Neural crest cell (in vitro differentiated cells): ENCODE measurements at regions not wholly inside any gene's neighbourhood (a gene's known extent, or its start where the extent isn't known, plus 50 kb on each side); places are given as distances from the start of the nearest gene placed in this dataset.

Source experiments
- DNase-seq: peaks from one replicate; pipeline ENCODE4 v3.0.0; 2021; ENCODE audit warnings: low read depth, mixed read lengths, low spot score
- H3K27ac Mint-ChIP-seq: one replicate; pipeline ENCODE4 v1.8.0; 2021; ENCODE audit warnings: mild to moderate bottlenecking, mixed read lengths; ENCODE audit not compliant: unreplicated experiment
- H3K27me3 Mint-ChIP-seq: 2 replicates; pipeline ENCODE4 v1.8.0; 2021; ENCODE audit warnings: low read depth, mild to moderate bottlenecking, mixed read lengths
- H3K36me3 Mint-ChIP-seq: 2 replicates; pipeline ENCODE4 v1.8.0; 2021; ENCODE audit warnings: low read depth, mild to moderate bottlenecking, mixed read lengths
- H3K4me1 Mint-ChIP-seq: 2 replicates; pipeline ENCODE4 v1.8.0; 2021; ENCODE audit warnings: mixed read lengths
- H3K4me3 Mint-ChIP-seq: one replicate; pipeline ENCODE4 v1.8.0; 2021; ENCODE audit warnings: mild to moderate bottlenecking, mixed read lengths
- H3K9me3 Mint-ChIP-seq: 2 replicates; pipeline ENCODE4 v1.8.0; 2021; ENCODE audit warnings: mixed read lengths
- CTCF ChIP-seq: fragments of 200-600 bp; sonication (generic); conservative IDR thresholded peaks from 2 replicates; pipeline ENCODE4 v1.5.0; 2021; ENCODE audit warnings: antibody characterized with exemption, mild to moderate bottlenecking

- peaks cover 14% of the 10 kb centered on the region for H3K4me1 Mint-ChIP-seq
- peaks cover 10% of the 10 kb centered on the region for H3K36me3 Mint-ChIP-seq
- no peaks in the 10 kb centered on the region for H3K27me3 Mint-ChIP-seq
Measured at GRCh38 chr2:145155196-145155595, 635.3 kb upstream of the ZEB2 start.

GRCh38 chr2:145154731-145155130, 634.8 kb upstream of the ZEB2 start:
- no peak for TF ChIP-seq CTCF
- Mint-ChIP-seq H3K4me1 (peaks cover 11% of the 10 kb centered on the region), H3K4me3 (no peak overlapping the region), H3K27me3 (no peaks in the 10 kb centered on the region), H3K36me3 (peaks cover 10% of the 10 kb centered on the region), H3K9me3 (peaks cover 11% of the 10 kb centered on the region), H3K27ac (no peak overlapping the region)
- DNase-seq = no peak

More at GRCh38 chr2:145155196-145155595, 635.3 kb upstream of the ZEB2 start:
- H3K4me3 Mint-ChIP-seq = no peak overlapping the region
- H3K9me3 Mint-ChIP-seq = peaks cover 11% of the 10 kb centered on the region
- no peak for TF ChIP-seq CTCF
- no peak for DNase-seq
- H3K27ac Mint-ChIP-seq = no peak overlapping the region

GRCh38 chr2:145146691-145147090, 626.8 kb upstream of the ZEB2 start:
- no peak for TF ChIP-seq CTCF
- Mint-ChIP-seq H3K4me1 (no peaks in the 10 kb centered on the region), H3K27ac (no peak overlapping the region), H3K36me3 (peaks cover 8% of the 10 kb centered on the region), H3K4me3 (no peak overlapping the region), H3K27me3 (no peaks in the 10 kb centered on the region), H3K9me3 (peaks cover 12% of the 10 kb centered on the region)
- DNase-seq = no peak

- Mint-ChIP-seq H3K9me3 (peaks cover 7% of the 10 kb centered on the region), H3K4me3 (no peak overlapping the region), H3K27ac (no peak overlapping the region), H3K27me3 (no peaks in the 10 kb centered on the region), H3K4me1 (no peaks in the 10 kb centered on the region), H3K36me3 (peaks cover 4% of the 10 kb centered on the region)
- TF ChIP-seq CTCF = no peak
- DNase-seq = no peak
Measured at GRCh38 chr2:145144131-145144728, 624.3 kb upstream of the ZEB2 start.

GRCh38 chr2:145141981-145142380, 622.1 kb upstream of the ZEB2 start:
- no peak overlapping the region for H3K27ac Mint-ChIP-seq
- no peak for DNase-seq
- no peak for TF ChIP-seq CTCF
- no peaks in the 10 kb centered on the region for H3K4me1 Mint-ChIP-seq
- peaks cover 10% of the 10 kb centered on the region for H3K9me3 Mint-ChIP-seq
- H3K36me3 Mint-ChIP-seq = peaks cover 4% of the 10 kb centered on the region
- no peak overlapping the region for H3K4me3 Mint-ChIP-seq
- H3K27me3 Mint-ChIP-seq = no peaks in the 10 kb centered on the region
